ENCODE measurements at regions not wholly inside any gene's neighbourhood (a gene's known extent, or its start where the extent isn't known, plus 50 kb on each side); places are given as distances from the start of the nearest gene placed in this dataset.

- H3K4me3 ChIP-seq (ENCODE audit: control insufficient read depth, low read depth, low read length): no peak overlapping the region
- no peak for DNase-seq (ENCODE audit: low read depth)
- TF ChIP-seq CTCF (conservative IDR thresholded peaks at IDR 0.05; ENCODE audit: control insufficient read depth, insufficient read depth, low read depth, low read length): no peak
These were observed 109.6 kb upstream of the SLCO6A1 start for GRCh38 chr5:102608414-102608813.

- no peak for TF ChIP-seq CTCF (conservative IDR thresholded peaks at IDR 0.05; ENCODE audit: control insufficient read depth, insufficient read depth, low read depth, low read length)
- no peak overlapping the region for H3K4me3 ChIP-seq (ENCODE audit: control insufficient read depth, low read depth, low read length)
- DNase-seq (ENCODE audit: low read depth): peak; percentile 35
These were observed 112.5 kb upstream of the SLCO6A1 start for GRCh38 chr5:102611312-102611711.

- no peak for TF ChIP-seq CTCF (conservative IDR thresholded peaks at IDR 0.05; ENCODE audit: control insufficient read depth, insufficient read depth, low read depth, low read length)
- DNase-seq (ENCODE audit: low read depth): no peak
- H3K4me3 ChIP-seq (ENCODE audit: control insufficient read depth, low read depth, low read length): no peak overlapping the region
These were observed 114.9 kb upstream of the SLCO6A1 start for GRCh38 chr5:102613661-102614060.

GRCh38 chr5:102617191-102618187, 118.7 kb upstream of the SLCO6A1 start:
- DNase-seq (ENCODE audit: low read depth): peak; percentile 64

GRCh38 chr5:102622262-102622661, 123.5 kb upstream of the SLCO6A1 start:
- peak; percentile 28 for DNase-seq (ENCODE audit: low read depth)
- TF ChIP-seq CTCF (conservative IDR thresholded peaks at IDR 0.05; ENCODE audit: control insufficient read depth, insufficient read depth, low read depth, low read length): no peak
- H3K4me3 ChIP-seq (ENCODE audit: control insufficient read depth, low read depth, low read length): no peak overlapping the region

More at GRCh38 chr5:102617191-102618187, 118.7 kb upstream of the SLCO6A1 start:
- TF ChIP-seq CTCF (conservative IDR thresholded peaks at IDR 0.05; ENCODE audit: control insufficient read depth, insufficient read depth, low read depth, low read length): no peak
- H3K4me3 ChIP-seq (ENCODE audit: control insufficient read depth, low read depth, low read length): no peak overlapping the region

- TF ChIP-seq CTCF (conservative IDR thresholded peaks at IDR 0.05; ENCODE audit: control insufficient read depth, insufficient read depth, low read depth, low read length): no peak
- no peak for DNase-seq (ENCODE audit: low read depth)
- no peak overlapping the region for H3K4me3 ChIP-seq (ENCODE audit: control insufficient read depth, low read depth, low read length)
These were observed 124.7 kb upstream of the SLCO6A1 start for GRCh38 chr5:102623329-102624065.
